ENCODE measurements at regions not wholly inside any gene's neighbourhood (a gene's known extent, or its start where the extent isn't known, plus 50 kb on each side); places are given as distances from the start of the nearest gene placed in this dataset.

DNA sequence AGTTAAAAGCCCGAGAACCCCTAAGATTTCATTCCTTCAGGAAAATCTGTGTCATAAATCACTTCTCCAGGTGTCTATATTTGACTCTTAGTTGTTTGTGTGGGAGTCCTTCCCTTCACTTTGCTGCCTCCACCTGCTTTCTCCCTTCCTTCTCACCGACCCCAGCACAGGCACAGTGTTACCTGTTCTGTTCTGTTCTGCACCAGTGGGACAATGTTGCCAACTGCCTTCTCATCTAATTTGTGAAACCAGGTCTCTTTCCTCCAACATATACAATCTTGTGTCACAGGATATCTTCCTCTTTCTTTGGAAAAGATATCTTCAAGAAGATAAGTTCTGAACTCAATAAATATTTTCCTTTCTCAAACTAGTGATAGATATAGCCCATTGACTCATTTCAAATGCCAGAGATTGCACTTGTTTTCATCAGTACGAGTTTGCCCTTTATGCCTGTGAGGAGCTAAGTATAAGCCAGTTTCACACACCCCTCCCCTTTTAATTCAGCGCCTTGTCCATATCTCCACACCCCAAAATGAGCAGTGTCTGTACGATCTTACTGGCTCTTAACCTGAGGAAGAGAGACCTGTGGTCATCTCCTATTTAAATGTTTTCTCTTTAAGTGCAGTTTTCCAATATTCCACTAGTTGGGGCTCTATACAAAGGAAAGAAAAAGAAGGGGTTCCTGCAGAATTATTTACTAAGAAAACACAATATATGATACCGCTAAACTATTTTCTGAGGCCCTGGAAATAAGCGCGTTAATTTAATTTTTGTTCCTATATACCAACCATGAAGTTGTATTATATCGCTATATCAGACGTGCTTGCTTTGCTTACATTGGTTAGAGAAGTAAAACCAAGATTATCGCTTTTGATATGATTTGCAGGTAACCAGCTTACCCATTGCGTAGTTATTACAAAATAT is 81.6 kb upstream of the PREP start:
- TF ChIP-seq POLR2A (IDR thresholded peaks at IDR 0.05; ENCODE audit: low read depth, low read length) = no peak
- FAIRE-seq (no peak), DNase-seq (ENCODE audit: insufficient read length, low spot score) (no peak)

DNA sequence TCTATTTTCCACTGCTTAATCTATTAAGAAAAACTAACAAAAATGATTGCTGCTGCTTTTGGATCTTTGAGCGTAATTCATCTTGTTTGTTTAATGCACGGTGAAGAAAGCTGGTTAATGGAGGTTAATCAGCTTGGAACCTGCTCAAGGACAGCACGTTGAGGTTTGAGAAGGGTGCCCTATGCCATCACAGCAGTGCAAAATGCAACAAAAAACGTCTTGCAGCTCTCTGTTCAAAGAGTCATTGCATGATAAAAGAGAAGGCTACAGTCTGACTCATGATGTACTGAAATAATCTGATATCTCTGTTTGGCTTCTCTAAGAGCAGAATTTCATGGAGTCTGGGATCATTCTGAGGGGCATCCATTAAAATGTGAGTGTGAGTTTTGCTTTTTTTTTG is 80.6 kb upstream of the PREP start:
- TF ChIP-seq POLR2A (IDR thresholded peaks at IDR 0.05; ENCODE audit: low read depth, low read length) = no peak
- peak; percentile 62 for FAIRE-seq
- no peak for DNase-seq (ENCODE audit: insufficient read length, low spot score)

DNA sequence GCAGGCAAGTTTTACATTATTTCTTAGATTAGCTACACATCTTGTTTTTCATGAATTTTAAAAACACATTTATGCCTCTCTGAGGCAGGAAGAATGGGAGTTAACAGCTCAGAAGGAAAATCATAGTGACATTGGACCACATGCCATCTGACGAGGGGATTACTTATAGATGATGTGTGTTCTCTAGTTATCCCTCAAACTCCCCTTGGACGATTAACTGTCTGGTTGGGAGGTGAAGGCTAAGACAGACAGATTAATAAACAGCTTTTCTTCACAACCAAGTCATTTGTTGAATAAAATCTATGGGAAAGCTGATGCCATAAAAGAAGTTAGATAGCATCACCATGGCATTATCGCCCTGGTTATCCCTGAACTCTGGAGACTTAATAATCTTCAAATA is 80.0 kb upstream of the PREP start:
- DNase-seq (ENCODE audit: insufficient read length, low spot score) (no peak), FAIRE-seq (no peak)
- no peak for TF ChIP-seq POLR2A (IDR thresholded peaks at IDR 0.05; ENCODE audit: low read depth, low read length)

DNA sequence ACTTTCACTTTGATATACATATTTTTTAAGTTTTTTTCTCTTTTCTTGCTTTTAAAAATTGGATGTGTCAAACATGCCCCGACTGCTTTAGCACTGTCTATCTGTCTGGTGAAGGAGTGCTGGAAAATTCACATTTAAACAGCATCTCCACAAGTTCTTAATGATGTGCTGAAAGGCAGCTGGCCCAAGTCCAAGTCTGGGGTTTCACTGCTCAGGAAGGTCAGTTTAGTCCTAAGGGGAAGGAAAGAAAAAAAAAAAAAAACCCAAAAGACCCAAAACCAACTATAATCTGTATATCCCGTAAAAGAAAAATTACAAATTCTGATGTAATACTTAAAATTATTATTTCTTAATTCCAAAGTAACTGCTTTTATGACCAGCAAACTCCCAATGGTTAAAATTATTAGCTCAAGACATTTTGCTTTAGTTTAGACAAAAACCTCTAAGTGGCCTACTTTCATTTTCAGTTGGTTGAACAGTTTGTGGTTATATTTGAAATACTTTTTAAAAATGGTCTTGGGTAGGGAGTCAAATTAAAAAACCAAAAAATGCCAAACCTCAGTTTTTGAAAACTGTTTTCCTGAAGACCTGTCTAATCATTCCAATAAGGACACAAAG is 79.5 kb upstream of the PREP start:
- no peak for TF ChIP-seq POLR2A (IDR thresholded peaks at IDR 0.05; ENCODE audit: low read depth, low read length)
- FAIRE-seq = no peak
- no peak for DNase-seq (ENCODE audit: insufficient read length, low spot score)

DNA sequence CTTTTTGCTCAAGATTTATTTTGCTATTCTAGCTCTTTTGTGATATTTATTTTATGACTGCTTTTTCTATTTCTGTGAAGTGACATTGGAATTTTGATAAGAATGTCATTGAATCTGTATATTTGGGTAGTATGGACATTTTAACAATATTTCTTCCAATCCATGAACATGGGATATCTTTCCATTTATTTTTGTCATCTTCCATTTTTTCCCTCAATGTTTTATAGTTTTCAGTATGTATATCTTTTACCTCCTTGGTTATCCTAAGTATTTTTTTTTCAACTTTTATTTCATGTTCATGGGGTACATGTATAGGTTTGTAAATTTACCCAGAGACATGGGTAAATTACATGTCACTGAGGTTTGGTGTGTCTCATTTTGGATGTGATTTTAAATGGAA is 74.1 kb upstream of the PREP start:
- no peak for TF ChIP-seq POLR2A (IDR thresholded peaks at IDR 0.05; ENCODE audit: low read depth, low read length)
- no peak for DNase-seq (ENCODE audit: insufficient read length, low spot score)
- no peak for FAIRE-seq

DNA sequence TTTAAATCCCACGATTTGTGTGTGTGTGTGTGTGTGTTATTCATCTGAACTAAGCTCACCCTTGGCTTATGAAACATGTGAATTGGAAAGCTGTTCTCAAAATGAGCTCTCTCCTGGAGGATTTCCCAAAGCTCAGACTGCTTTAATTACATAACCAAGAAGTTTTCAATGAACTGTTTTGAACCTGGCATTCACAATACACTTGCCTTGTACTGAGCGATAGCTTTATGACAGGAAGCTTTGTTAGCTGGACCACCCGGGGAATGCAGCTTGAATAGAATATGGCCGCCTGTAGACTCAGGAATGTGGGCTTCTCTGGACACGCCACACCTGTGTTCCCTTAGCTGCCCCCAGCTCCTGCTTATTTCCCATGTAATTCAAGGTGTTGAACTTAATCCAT is 71.4 kb upstream of the PREP start:
- FAIRE-seq = no peak
- no peak for TF ChIP-seq POLR2A (IDR thresholded peaks at IDR 0.05; ENCODE audit: low read depth, low read length)
- DNase-seq (ENCODE audit: insufficient read length, low spot score) = no peak

DNA sequence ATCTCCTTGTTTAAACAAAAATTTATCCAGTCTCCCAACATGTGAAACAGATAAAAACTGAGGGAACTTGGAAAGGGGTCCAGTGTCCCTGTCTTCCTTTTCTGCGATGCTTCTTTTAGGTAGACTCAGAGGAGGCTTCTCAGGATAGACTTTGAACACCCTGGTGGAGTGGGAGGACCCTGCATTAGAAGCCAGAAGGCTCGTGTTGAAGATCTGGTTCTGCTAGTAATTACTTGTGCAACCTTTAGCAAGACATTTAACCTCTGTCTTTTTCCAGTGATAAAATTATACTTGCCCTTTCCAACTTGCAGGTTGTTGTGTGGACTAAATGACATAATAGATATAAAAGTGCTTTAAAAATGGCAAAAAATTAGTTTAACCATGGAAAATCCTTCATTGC is 67.1 kb upstream of the PREP start:
- FAIRE-seq (no peak), DNase-seq (ENCODE audit: insufficient read length, low spot score) (no peak)
- no peak for TF ChIP-seq POLR2A (IDR thresholded peaks at IDR 0.05; ENCODE audit: low read depth, low read length)

DNA sequence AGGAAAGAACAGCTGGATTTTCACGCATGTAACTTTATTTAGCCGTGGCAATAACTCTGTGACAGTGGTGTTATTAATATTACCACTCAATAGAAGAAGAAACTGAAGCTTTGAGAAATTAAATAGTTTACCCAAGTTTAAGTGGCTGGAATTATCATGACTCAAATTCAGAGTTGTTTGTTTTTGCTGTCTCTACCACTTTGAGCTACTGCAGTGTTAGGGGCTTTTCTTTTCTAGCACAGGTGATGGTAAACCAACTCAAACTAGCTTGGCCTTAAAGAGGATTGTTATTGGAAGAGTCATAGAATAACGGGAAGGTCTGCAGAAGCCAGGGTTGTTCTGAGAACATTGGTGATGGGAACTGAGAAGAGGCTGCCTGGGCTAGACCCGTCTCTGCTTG is 66.0 kb upstream of the PREP start:
- FAIRE-seq (no peak), DNase-seq (ENCODE audit: insufficient read length, low spot score) (no peak)
- TF ChIP-seq POLR2A (IDR thresholded peaks at IDR 0.05; ENCODE audit: low read depth, low read length) = no peak

DNA sequence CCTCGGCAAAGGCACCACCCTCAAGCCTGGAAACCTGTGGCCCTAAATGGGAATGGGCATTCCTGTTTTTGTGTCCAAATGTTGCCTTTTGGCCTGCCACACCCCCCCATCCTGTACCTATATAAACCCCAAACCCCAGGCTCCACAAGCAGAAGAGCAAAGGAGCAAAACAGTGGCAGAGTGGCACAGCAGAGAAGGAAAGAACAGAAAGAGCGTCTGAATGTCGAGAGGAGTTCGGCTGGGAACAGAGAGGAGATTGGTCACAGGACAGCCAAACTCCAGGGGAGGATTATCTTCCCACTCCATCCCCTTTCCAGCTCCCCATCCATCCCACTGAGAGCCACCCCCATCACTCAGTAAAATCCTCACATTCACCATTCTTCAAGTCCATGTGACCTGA is 58.0 kb upstream of the PREP start:
- DNase-seq (ENCODE audit: insufficient read length, low spot score) (no peak), FAIRE-seq (no peak)
- no peak for TF ChIP-seq POLR2A (IDR thresholded peaks at IDR 0.05; ENCODE audit: low read depth, low read length)

DNA sequence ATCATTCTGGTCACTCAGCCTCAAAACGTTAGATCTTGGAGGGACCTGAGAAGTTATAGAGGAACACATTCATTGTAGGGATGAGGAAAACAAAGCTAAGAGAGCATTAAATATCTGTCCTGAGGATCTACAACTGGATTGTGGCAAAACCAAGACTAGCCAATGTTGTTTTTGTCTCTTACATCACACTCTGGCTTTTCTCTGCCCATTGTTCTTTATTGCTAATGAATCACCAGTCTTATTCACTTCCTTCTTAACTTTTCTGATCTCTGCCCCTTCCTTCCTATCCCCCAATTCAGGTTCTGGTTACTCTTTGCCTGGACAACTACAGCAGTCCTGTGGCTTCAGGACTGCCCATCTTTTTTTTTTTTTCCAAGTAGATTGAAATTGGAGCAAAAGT is 57.0 kb upstream of the PREP start:
- DNase-seq (ENCODE audit: insufficient read length, low spot score) = peak; percentile 5
- FAIRE-seq = peak; percentile 30
- no peak for TF ChIP-seq POLR2A (IDR thresholded peaks at IDR 0.05; ENCODE audit: low read depth, low read length)

DNA sequence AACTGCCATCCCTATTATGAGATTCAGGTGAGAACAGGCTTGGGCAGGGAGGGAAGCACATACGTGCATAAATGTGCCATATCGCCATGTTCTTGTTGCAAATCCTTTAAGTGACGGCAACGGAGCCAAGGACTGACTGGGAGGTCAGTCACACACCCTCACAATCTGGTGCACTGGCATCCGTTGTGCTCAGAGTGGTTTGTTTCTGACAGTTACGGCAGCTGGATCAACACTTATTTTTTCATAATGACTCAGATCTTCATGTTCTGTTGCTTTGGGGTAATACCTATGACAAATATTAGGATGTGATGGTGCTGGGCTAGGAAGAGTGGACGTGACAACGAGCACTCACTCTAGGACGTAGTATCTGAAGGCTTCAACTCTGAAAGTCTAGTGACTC is 56.2 kb upstream of the PREP start:
- FAIRE-seq = no peak
- no peak for TF ChIP-seq POLR2A (IDR thresholded peaks at IDR 0.05; ENCODE audit: low read depth, low read length)
- no peak for DNase-seq (ENCODE audit: insufficient read length, low spot score)

DNA sequence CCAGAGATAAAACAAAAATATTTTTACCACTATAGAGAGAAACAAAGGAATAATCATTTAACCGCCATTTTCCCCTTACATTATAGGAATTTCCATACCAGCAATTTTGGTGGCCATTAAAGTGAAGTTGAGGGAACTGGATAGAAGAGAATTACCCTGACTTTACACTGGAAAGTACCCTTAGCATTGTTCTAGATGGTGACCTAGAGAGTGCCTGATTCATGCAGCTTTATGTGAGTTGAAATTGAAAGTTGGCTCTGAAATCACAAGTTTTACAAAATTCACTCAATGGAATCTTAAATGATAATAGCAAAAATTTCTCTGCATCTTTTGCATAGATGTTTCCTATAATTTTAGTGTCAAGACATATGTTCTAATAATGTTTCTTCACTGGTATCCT is 55.7 kb upstream of the PREP start:
- no peak for DNase-seq (ENCODE audit: insufficient read length, low spot score)
- TF ChIP-seq POLR2A (IDR thresholded peaks at IDR 0.05; ENCODE audit: low read depth, low read length) = no peak
- FAIRE-seq = no peak

DNA sequence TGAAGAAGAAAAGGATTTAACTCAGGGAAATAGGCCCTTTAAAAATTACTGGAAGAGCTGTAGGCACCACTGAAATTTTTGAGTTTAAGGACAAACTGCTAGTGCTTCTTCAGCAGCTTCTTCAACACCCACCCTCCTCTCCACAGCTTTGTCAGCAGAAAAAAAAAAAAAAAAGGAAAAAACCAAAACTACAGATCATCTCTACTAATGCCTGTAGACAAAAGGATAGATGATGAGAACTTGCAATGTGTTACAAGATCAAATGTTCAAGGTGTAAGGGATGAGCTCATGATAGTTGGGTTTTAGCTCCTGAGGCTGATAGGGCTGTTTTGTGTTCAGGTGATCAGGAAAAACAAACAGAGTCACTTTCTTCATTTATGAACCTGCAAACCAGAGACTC is 55.2 kb upstream of the PREP start:
- TF ChIP-seq POLR2A (IDR thresholded peaks at IDR 0.05; ENCODE audit: low read depth, low read length) = no peak
- FAIRE-seq (no peak), DNase-seq (ENCODE audit: insufficient read length, low spot score) (no peak)

DNA sequence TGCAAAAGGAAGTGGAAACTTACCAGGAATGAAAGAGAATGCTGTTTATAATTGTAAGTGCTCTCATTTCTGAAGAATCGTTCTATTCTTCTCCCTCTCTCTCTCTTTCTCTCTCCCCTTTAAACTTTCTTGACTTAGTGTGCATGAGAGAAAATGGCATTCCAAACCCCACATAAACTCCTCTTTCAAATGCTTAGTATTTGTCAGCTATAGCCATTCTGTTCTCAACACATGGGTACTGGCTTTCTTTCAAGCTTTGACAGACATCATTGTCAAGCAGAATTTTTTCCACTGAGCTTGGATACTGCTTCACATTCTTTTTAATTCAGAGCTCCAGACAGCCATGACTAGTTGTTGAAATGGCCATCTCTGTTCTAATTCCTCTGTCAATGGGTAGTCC is 51.1 kb upstream of the PREP start:
- FAIRE-seq (no peak), DNase-seq (ENCODE audit: insufficient read length, low spot score) (no peak)
- no peak for TF ChIP-seq POLR2A (IDR thresholded peaks at IDR 0.05; ENCODE audit: low read depth, low read length)
